Esophagus squamous epithelium (tissue), 4 donors: ENCODE measurements at regions not wholly inside any gene's neighbourhood (a gene's known extent, or its start where the extent isn't known, plus 50 kb on each side); places are given as distances from the start of the nearest gene placed in this dataset.

Experiments
- CTCF ChIP-seq, 6 experiments: fragments of 450-650 bp in 4 of 6; fragments of 200-600 bp in 2 of 6; sonication (generic) in 2 of 6; IDR thresholded peaks; one replicate each; pipeline ENCODE4 v1.5.1; 2016 to 2019; ENCODE audit warnings: antibody characterized with exemption in 6 of 6, mild to moderate bottlenecking in 4 of 6, moderate library complexity in 4 of 6
- POLR2A ChIP-seq, 4 donors: fragments of 450-650 bp; IDR thresholded peaks; one replicate each; pipeline ENCODE4 v1.6.1; 2017; ENCODE audit warnings: antibody characterized with exemption in 4 of 4, mild to moderate bottlenecking in 4 of 4, moderate library complexity in 3 of 4

- TF ChIP-seq CTCF (IDR thresholded peaks at IDR 0.05) (no peak), POLR2A (IDR thresholded peaks at IDR 0.05) (no peak)
Measured at GRCh38 chr18:72410399-72410798, 133.7 kb downstream of the CBLN2 start.
